ENCODE measurements at regions not wholly inside any gene's neighbourhood (a gene's known extent, or its start where the extent isn't known, plus 50 kb on each side); places are given as distances from the start of the nearest gene placed in this dataset.
A peak's percentile ranks its signal among the peaks of the same experiment; 100 is the strongest.

DNA sequence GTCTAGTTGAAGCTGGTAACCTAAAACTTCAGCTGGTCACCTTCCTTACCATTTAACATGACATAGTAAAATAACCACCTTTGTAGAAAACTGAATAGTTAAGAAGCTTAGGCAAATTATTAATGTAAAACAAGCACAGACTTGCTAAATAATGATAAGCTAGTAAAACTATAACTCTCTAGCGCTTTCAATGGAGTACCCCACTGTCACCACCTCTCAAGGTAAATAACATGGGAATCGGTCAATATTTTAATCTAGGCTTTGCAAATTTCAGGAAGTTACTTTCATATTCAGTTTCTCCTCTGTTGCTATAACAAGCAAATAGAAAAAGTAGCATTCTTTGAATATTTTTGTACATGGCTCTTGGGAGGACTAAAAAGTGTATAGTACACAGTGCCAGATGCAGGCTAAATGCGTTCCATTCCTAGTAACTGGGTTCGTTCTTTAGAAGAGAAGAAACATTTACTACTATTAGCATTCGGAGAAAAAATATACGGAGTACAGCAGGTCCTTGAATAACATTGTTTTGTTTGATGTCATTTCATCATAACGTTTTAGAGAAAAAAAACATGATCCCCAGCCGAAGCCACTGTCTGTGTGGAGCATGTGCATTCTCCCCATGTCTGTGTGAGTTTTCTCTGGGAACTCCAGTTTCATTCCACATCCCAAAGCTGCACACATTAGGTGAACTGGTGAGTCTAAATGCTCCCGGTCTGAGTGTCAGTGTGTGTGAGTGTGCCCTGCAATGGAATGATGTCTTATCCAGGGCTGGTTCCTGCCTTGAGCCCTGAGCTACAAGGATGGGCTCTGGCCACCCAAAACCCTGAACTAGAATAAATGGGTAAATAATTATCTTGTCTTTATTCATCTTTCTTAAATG is 52.5 kb downstream of the EPRS1 start:
- no peaks in the 10 kb centered on the region for H3K9me3 ChIP-seq
- peaks cover 0 to 64% of the 10 kb centered on the region in 2 donors for H3K36me3 ChIP-seq
- DNase-seq (no peak), ATAC-seq (peak; percentile 51)
- TF ChIP-seq, protein P1, sequence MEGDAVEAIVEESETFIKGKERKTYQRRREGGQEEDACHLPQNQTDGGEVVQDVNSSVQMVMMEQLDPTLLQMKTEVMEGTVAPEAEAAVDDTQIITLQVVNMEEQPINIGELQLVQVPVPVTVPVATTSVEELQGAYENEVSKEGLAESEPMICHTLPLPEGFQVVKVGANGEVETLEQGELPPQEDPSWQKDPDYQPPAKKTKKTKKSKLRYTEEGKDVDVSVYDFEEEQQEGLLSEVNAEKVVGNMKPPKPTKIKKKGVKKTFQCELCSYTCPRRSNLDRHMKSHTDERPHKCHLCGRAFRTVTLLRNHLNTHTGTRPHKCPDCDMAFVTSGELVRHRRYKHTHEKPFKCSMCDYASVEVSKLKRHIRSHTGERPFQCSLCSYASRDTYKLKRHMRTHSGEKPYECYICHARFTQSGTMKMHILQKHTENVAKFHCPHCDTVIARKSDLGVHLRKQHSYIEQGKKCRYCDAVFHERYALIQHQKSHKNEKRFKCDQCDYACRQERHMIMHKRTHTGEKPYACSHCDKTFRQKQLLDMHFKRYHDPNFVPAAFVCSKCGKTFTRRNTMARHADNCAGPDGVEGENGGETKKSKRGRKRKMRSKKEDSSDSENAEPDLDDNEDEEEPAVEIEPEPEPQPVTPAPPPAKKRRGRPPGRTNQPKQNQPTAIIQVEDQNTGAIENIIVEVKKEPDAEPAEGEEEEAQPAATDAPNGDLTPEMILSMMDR (IDR thresholded peaks at IDR 0.05), result no peak
- intact Hi-C loops (cut with DNase I), result no loop called here
- peaks cover 0 to 3% of the 10 kb centered on the region in 2 donors for H3K4me1 ChIP-seq
- no peak overlapping the region for H3K4me3 ChIP-seq
- H3K27me3 ChIP-seq, result no peaks in the 10 kb centered on the region
- H3K27ac ChIP-seq, result no peak overlapping the region

DNA sequence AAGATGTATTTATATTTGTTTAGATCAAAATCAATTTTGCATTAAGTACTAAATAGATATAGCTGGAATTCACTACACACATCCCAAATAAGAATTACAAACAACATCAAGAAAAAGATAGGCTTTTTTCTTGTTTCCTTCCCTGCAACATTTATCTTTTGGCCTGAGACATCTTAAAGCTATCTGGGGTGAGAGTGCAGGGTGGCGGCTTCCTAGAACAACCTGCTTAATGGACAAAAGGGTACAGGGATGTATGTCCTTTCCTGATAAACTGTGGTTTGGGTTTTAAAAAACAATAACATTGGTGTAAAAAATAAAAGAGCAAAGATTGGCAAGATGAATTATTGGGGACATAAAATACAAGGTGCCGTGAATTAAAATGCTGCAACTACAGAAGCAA is 54.4 kb downstream of the EPRS1 start:
- Histone ChIP-seq H3K4me3 (no peak overlapping the region), H3K36me3 (peaks cover 0 to 62% of the 10 kb centered on the region in 2 donors), H3K9me3 (no peaks in the 10 kb centered on the region), H3K27me3 (no peaks in the 10 kb centered on the region), H3K27ac (no peak overlapping the region), H3K4me1 (peaks cover 0 to 3% of the 10 kb centered on the region in 2 donors)
- intact Hi-C loops (cut with DNase I), result no loop called here
- DNase-seq (no peak), ATAC-seq (no peak)
- TF ChIP-seq, protein P1 (IDR thresholded peaks at IDR 0.05), result no peak

DNA sequence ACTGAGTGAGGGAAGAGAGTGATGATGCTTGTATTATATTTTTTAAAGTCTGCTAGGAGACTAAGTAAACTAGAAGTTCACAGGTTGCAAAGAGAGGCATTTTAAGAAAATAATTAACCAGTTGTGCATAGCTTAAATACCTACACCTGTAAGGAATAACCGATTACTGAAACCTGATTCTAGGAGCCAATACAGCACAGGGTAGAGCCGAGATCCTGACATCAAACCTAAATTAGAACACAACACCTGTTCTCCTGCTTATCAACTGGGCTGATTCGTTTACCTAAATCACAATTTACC is 54.8 kb downstream of the EPRS1 start:
- Histone ChIP-seq H3K36me3 (peaks cover 0 to 60% of the 10 kb centered on the region in 2 donors), H3K4me3 (no peak overlapping the region), H3K4me1 (peaks cover 0 to 3% of the 10 kb centered on the region in 2 donors), H3K27me3 (no peaks in the 10 kb centered on the region), H3K9me3 (no peaks in the 10 kb centered on the region), H3K27ac (no peak overlapping the region)
- ATAC-seq, result peak; percentile 19
- intact Hi-C loops (cut with DNase I), result no loop called here
- DNase-seq, result no peak
- TF ChIP-seq, protein P1 (IDR thresholded peaks at IDR 0.05), result no peak

DNA sequence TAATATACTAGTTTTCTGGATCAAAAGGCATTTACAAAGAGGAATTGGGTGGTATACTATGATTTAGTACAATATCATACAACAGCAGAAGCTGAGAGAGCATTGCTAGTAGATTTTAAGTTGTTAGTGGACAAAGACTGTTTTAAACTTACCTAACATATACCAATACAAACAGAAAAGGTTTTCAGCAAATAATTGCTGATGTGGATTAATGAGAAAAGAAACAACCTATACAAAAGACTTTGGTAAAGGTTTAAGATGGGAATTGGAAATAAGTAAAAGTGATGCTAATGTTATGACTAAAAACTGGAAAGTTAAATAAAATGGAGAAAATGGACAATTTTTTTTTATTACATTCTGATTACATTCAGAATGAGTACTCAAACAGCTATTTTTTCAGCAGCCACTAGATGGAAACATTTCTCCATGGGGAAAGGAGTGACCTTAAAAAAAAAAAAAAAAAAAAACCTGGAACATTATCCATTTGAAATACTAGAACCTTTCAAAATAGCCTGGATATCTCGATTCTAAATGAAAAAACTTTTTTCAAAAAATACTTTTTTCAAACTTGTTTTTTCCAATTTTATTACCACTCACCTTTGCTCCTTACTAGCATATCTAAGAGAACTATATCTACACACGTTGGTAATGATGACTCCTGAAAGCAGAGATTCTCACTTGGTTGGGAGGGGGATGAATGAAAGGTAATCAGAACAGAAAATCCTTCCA is 55.4 kb downstream of the EPRS1 start:
- no peaks in the 10 kb centered on the region for H3K27me3 ChIP-seq
- intact Hi-C loops (cut with DNase I), result no loop called here
- ATAC-seq (peak; percentile 61), DNase-seq (peak in 2 of 4 donors; percentile 5 to 25)
- peaks cover 0 to 60% of the 10 kb centered on the region in 2 donors for H3K36me3 ChIP-seq
- H3K4me1 ChIP-seq, result peaks cover 0 to 3% of the 10 kb centered on the region in 2 donors
- H3K4me3 ChIP-seq, result no peak overlapping the region
- H3K9me3 ChIP-seq, result no peaks in the 10 kb centered on the region
- no peak overlapping the region for H3K27ac ChIP-seq
- TF ChIP-seq, protein P1 (IDR thresholded peaks at IDR 0.05), result peak in 1 of 2 donors; percentile 55

DNA sequence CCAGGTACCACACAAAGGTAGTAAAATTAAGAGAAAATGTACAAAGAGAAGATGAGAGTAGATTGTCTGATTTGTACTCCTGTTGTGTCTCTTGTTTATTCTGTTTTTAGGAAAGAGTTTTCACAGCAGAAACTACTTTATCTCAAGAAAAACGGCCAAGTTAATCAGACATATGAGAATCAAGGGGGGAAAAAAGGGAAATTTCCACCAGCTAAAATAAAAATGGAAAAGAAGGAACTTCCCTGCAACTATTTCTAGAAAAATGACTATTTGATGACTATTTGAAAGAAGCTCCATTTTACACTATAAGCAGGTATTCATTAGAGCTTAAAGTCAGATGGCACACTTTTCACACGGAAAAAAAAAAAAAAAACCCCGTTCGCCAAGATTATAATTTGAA is 56.5 kb downstream of the EPRS1 start:
- intact Hi-C loops (cut with DNase I), result no loop called here
- Histone ChIP-seq H3K36me3 (peaks cover 0 to 60% of the 10 kb centered on the region in 2 donors), H3K27me3 (no peaks in the 10 kb centered on the region), H3K27ac (no peak overlapping the region), H3K9me3 (no peaks in the 10 kb centered on the region), H3K4me3 (no peak overlapping the region), H3K4me1 (peaks cover 0 to 3% of the 10 kb centered on the region in 2 donors)
- TF ChIP-seq, protein P1 (IDR thresholded peaks at IDR 0.05), result no peak
- ATAC-seq (no peak), DNase-seq (no peak)

Measured in left lung (tissue), 4 donors.